NCI-H345 treated with DMSO at 0.1 percent for 48 hours (cell line): ENCODE measurements at regions not wholly inside any gene's neighbourhood (a gene's known extent, or its start where the extent isn't known, plus 50 kb on each side); places are given as distances from the start of the nearest gene placed in this dataset.

ENCODE experiments used
- DNase-seq: peaks from one replicate; lab custom pipeline; 2025; ENCODE audit not compliant: unreplicated experiment; lab: John Stamatoyannopoulos, UW

DNA sequence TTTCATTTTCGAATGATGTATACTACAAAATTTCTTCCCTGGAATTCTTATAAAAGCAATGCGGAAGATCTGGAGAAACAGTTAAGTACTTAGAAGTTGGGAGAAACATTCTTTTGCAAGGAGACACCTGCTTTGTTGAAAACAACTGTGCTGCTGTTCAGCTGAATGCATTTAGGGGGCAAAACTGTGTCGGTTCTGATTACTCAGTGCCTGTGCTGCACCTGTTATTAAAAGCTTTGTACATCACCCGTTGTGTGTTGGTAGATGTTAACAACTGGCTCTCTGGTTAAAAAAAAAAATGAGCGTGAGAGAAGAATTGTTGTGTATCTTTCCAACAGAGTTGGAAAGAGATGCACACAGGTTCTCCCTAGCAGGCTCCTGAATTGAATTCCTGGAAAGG, 184.1 kb upstream of the HHIP start:
- DNase-seq, result no peak

DNA sequence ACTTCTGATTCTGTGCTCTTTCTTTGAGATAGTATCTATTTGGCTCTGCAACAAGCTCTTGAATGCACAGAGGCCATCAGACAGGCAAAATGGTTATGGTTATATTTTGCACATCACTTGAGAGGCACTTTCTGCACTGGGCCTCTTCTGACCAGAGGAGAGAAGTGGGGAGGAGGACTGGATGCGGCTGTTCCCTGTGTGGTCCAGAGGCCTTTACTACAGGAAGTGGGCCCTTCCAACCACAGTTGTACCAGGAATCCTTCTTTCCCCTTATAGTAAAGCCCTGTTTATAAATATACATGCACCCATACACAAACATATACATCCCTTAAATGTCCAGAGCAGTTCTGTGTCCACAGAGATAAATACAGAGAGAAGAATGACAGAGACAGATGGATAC, 182.7 kb upstream of the HHIP start:
- no peak for DNase-seq

DNA sequence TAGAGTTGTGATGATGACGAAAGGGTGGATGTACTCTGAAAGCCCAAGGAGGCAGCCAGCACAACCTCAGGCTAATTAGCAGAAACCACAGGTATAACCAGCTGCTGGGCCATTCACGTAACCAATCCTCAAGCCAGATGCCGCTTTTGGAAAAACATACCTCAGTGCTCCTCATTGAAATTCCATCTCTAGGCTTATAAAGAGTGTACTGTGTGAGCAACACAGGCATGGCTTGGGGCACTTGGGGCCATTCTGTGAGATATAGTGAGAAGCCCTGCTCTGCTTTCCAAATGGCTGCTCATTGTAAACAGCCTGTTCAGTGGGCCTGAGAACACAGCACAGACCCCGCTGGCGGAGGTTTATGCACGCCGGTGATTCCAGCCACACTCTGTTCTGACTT, 182.1 kb upstream of the HHIP start:
- DNase-seq, result no peak

DNA sequence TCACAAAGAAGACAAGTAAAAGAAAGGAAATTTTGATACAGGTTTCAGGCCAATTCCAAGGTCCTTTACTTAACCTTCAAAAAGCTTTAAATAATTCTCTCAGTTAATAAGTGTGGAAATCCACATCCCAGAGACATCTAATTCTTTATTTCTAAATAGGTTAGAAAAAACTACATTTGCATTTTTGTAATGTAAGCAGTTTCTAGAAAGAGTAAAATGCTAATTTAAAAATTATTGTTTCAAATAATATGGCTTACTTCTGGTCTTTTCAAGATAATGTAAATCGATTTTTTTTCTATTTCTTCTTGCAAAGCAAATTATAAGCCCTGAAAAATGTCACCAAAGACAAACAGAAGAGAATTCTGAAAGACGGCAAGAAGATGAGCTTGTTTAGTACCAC, 180.4 kb upstream of the HHIP start:
- no peak for DNase-seq

DNA sequence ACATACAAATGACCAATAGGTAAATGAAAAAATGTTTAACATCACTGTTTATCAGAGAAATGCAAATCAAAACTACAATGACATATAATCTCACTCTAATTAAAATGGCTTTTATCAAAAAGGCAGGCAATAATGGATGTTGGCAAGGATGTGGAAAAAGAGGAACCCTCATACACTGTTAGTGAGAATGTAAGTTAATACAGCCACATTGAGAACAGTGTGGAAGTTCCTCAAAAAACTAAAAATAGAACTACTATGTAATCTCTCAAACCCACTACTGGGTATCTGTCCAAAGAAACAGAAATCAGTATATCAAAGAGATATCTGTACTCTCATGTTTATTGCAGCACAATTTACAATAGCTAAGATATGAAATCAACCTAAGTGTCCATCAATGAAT, 165.9 kb upstream of the HHIP start:
- DNase-seq, result no peak

DNA sequence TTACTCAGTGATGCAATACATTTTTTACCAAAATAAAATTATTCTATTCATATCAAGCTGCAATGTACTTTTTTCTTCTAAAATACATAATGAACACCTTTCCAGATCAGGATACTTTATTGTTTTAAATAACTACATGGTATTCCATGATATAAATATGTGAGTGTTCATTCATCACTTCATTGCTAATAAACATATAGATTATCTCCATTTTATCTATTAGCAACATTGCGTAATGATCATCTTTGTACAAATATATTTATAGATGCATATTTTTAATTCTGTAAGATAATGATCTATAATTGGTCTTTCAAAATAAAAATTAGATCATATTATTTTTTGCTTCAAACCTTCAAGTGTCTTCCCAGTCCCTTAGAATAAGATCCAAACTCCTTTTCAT, 156.1 kb upstream of the HHIP start:
- no peak for DNase-seq

DNA sequence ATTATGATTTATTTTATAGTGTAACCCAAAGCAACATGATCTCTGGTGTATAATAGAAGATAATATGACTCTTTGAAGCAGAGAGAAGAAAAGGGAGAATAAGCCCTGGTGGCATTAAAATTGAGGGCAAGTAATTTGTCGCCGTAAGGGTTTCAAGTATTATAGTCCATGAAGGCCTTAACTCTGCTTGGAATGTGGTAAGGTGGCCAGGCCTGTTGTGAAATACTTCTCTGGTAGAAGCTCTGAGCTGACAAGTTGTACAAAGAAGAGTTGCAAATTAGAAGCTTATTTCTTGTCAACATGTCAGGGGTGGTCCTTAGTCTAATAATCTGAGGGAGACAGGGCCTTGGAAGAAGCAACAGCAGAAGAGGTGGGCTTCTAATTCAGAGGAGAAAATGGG, 151.7 kb upstream of the HHIP start:
- no peak for DNase-seq

DNA sequence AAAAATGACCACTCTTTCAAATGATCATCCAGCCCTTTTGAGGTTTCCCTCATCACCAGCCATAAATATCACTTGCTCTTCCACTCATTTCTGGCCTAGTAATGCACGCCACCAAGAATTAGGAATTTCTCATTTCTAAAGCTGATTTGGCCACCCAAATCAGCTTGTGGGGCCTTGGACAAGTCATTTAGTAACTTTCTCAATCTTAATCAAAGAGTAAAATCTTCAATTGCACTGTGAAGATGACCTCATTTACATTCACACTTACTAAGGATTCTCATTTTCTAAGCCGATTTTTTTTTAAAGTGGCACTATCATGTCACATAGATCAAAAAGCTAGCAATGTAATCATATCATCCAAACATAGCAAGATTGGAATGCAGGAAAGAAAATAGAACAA, 150.0 kb upstream of the HHIP start:
- no peak for DNase-seq

DNA sequence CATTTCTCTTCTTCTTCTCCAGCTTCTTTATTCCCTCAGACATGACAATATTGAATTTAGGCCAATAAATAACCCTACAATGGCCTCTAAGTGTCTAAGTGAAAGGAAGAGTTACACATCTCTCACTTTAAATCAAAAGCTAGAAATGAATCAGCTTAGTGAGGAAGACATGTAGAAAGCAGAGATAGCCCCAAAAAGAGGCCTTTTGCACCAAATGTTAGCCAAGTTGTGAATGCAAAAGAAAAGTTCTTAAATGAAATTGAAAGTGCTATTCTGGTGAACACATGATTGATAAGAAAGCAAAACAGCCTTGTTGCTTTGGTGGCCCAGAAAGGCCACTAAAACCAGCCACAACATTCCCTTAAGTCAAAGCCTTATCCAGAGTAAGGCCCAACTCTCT, 146.2 kb upstream of the HHIP start:
- DNase-seq, result no peak

DNA sequence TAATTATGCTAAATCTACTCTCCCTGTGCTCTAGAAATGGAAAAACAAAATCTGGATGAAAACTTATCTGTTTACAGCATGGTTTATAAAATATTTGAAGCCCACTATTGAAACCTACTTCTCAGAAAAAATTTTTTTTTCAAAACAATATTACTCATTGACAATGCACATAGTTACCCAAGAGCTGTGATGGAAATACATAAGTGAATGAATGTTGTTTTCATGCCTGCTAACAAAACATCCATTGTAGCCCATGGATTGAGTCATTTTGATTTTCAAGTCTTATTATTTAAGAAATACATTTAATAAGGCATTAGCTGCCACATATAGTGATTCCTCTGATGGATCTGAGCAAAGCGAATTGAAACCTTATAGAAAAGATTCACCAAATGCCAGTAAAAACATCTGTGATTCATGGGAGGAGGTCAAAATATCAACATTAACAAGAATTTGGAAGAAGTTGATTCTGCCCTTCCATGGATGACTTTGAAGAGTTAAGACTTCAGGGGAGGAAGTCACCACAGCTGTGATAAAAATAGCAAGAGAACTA, 144.7 kb upstream of the HHIP start:
- no peak for DNase-seq

DNA sequence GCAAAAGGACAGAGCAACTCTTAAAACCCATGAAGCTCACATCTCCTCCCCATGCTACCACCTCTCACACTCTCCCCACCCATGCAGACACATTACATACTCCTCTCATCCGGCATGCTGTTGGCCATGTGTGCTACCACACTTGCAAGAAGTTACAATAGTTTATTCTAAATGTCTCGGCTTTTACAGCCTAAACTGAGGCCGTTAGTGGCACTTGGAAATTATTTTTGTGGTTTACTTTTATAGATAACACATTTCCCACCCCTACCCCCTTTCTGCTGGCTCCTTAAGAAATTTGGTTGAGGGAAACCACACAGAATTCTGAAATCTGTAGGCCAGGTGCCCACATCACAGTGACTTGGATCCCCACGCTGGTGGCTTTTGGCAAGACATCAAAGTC, 141.1 kb upstream of the HHIP start:
- no peak for DNase-seq

DNA sequence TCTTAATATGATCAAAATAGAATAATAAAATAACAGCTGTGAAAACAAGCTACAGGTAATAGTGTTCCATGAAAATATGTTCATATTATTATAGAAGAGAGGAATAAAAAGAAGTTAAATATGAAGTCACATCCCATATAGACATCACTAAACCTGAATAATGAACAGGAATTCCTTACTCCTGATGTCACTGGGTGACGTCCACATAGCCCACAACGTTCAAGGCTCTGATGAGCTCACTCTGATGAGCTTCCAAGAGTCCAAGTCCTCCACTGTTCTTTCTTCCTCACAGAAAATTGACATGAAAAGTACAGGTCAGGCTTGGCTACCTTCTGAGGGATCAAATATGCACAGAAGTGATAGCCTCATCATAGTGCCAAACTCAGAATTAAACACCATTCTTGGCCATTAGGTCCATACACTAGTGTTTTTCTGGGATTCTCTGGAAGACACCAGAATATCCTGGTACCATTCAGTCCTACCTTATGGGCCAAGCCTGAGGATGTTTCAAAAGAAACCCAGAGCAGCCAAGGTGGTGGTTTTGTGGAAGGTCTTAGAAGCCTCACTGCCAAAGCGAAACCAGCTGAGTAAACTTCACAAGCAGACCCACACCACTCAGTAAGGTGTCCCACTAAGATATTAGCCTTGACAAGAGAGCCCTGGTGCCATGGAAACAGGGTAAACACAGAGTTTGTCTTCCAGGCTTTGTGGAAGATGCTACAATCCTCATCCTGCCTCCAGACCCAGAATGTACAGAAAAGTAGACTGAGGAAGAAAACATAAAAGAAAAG, 138.4 kb upstream of the HHIP start:
- DNase-seq, result no peak

DNA sequence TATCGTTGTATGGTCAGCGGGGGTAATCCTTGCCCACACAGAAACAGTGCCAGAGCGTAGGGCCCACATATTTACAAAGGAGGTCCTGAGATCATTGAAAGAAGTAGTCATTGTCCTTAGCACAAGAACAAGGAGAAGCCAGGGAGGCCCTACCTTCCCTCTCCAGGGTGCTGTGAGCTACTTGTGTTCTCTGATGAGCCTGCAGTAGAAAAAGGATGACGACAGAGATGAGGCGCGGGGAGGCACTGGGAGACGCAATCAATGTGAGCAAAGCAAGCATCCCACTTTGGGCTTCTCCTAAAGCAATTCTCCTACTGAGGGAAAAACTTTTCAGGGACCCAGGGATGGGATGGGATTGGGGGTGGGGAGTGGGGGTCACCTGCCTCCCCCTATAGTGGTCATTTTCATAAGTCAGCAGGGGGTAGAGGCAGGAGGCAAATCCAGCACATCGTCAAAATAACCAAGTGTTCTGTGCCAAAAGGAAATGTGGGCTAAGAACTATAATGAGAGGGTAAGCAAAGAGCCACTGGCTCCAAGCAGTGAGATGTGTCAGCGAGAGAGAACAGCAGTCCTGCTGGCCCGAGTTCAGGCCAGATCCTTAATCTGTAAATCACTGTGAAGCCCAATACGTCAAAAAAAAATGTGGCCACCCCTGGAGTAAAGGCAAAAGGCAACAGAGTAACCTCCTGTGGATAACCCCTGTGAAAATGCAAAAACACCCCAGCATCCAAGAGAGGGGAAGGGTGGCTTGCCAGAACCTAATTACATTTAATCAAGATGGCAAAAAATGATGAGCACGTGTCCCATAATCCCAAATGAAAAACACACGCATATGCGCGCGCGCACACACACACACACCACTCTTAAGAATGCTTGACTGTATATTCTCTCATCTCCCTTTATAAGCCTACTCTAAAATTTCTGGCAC, 136.6 kb upstream of the HHIP start:
- DNase-seq, result no peak

DNA sequence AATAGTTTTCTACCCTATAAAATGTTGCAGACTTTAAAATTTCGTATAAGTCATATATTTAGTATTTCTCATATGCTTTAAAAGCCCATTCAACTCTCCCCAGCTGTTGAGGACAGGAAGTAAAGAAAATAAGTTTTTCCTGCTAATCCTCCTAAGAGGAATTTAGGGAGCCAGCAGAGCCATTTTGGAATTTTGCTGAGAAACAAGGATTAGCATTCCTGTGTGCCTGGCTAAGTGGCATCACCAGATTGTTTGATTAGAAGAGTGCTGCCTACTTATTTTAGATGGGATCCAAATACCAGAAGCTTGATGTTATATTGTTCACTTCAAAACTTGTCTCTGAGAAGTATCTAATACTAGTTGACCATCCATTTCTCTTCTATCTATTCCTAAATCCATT, 131.2 kb upstream of the HHIP start:
- DNase-seq, result no peak

DNA sequence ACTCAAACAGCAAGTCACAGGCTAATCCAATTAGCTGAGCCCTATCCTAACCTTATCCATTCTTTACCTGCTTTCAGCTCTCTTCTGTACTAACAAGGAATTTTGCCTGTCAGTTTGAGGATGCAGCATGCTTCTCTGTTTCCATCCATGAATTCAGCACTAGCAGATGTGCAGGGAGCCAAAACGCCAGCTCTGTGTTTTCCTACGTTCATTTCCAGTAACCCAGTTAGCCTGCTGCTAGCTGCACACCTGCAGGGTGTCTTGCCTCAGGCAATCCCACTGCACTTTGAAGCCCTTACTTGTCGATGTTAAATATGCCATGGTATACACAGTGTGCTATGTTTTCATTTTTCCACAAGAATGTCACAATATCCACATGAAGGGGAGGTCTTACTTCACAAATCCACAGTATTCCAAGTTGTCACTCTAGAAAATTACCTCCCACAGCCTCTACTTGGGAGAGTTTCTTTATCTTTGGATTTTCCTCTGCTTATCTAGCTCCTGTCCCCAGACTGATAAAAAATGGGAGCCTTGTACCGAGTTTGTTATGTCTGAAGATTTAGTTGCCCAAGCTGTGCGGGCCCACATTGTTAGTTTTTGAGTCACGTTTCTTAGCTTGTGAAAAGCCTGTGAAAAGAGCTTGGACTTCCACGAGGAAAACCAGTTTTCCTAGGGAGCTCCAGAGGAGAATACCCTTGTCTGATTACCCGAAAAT, 127.6 kb upstream of the HHIP start:
- DNase-seq, result peak; percentile 30

DNA sequence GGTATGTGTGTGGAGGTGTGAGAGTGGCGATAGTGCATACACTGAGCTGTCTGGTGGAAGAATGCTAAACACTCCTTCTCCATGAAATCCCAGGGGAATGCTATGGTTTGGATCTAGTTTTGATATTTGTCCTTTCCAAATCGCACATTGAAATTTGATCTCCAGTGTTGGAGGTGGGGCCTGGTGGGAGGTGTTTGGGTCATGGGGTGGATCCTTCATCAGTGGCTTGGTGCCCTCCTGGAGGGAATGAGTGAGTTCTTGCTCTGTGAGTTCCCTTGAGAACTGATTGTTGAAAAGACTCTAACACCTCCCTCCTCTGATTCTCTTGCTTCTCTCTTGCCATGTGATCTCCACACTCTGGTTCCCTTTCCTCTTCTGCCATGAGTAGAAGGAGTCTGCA, 114.1 kb upstream of the HHIP start:
- no peak for DNase-seq

DNA sequence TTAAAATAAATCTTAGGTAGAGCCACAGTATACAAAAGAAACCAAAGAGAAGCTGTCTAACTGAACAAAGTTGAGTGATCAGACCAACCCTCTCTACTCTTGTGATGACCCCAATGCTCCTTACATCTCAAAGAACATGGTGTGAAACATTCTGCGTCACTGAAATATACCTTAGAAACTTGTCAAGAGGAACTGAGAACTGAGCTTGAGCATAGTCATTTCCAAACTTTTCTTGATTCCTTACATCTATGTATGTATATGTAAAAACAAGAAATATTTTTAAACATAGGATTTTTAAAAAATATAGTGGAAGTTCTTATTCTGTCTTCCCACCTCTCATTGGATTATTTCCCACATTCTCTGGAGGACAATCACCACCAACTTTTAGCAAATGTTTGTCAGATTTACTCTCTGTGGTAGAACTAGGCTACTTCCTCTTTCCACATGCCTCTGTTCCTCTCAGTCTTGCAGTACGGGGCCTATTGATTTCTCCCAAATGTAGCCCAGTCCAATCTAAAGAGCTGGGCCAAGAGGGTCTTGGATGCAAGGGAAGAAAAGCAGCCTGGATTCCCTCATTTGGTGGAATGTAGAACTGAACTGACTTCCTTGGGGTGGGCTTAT, 98.2 kb upstream of the HHIP start:
- no peak for DNase-seq

DNA sequence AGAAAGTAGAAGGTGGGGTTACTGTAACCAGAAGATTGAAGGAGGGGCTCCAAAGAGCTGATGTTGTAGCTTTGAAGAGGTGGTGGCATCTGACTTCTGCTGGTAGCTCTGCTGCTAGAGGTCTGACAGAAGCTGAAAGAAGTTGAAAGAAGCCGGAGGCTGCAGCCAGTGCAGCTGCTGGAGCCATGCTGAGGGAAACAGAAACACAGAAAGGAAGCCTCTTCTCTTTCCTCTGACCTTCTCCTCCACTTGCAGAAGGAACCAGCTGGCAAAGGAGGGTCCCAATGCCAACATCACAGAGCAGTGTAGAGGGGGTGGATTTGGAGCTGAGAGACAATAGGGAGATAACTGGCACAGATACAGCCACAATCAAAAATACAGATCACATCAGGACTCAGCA, 89.3 kb upstream of the HHIP start:
- no peak for DNase-seq

DNA sequence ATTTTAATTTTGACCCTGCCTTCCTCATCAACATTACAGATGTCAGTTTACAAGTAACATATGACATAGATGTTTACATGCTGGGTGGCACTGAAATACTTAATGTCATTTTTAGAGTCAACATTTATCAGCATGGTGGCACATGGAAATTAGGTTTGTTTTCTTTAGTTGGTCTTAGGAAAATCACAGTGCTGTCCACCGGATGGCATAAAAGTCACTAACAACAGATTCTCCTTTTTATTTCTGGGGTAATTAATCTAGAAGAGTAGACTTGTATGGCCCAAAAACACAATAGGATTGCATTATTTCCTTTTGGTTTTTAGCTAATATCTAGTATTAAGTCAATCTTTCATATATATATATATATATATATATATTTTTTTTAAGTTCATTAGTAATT, 88.6 kb upstream of the HHIP start:
- DNase-seq, result no peak

DNA sequence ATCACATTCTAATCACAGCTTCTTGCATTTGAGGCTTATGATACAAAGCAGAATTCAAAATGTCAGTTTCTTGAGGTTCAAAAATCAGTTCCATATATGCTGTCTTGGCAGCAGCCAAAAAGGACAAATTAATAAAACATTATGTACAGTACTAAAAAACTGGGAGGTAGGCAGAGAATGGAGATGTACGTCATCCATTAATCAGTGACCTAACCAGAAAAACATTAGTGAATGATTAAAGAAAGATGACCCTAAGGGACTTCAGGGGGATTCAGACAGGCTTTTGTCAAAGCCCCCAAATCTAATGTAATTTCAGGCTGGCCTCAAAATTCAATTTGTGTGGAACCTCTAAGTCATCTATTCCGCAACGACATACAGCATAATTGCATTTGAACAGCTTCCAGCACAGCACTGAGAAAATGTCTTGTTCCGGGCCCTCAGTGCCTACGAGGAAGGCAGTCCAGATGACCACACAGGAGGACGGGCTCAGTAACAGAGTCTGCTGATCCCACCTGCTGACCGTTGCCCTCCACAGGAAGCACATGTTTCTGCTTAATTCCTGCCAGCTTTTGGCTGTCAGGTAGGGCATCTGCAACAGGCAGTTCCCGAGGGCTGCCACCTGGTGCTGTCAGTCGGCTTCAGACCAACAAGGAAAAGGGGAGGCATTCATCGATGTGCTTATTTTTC, 83.8 kb upstream of the HHIP start:
- no peak for DNase-seq
